HepG2 (cell line): ENCODE measurements at regions not wholly inside any gene's neighbourhood (a gene's known extent, or its start where the extent isn't known, plus 50 kb on each side); places are given as distances from the start of the nearest gene placed in this dataset.

Experiments used
- CEBPZ ChIP-seq: IDR thresholded peaks from 2 replicates; pipeline ENCODE4 v1.6.1; 2012; ENCODE audit warnings: low read length, improper control_type of control experiment
- CREB1 ChIP-seq, 2 experiments: fragments of 450-650 bp in 1 of 2; IDR thresholded peaks; 2 replicates each; pipeline ENCODE4 v1.6.1; 2016 to 2017; ENCODE audit warnings: control low read depth in 1 of 2, mild to moderate bottlenecking in 1 of 2, missing compliant biosample characterization in 1 of 2, missing genetic modification characterization in 1 of 2
- GATAD2A ChIP-seq: IDR thresholded peaks from 2 replicates; pipeline ENCODE4 v1.6.1; 2016
- HDAC2 ChIP-seq: sonication (generic); formaldehyde crosslinking; IDR thresholded peaks from 2 replicates; pipeline ENCODE4 v1.4.0; 2020; ENCODE audit warnings: missing genetic modification reagents
- PATZ1 ChIP-seq: sonication (generic); formaldehyde crosslinking; IDR thresholded peaks from 2 replicates; pipeline ENCODE4 v1.4.0; 2020; ENCODE audit warnings: missing genetic modification reagents
- PRDM4 ChIP-seq: sonication (generic); formaldehyde crosslinking; IDR thresholded peaks from 2 replicates; pipeline ENCODE4 v1.9.0; 2021; ENCODE audit warnings: missing genetic modification reagents, borderline replicate concordance
- RNF2 ChIP-seq: fragments of 450-650 bp; conservative IDR thresholded peaks from 2 replicates; pipeline ENCODE4 v1.6.1; 2016; ENCODE audit warnings: low read depth
- U2AF2 ChIP-seq: fragments of 200-400 bp; formaldehyde crosslinking; IDR thresholded peaks from 2 replicates; pipeline ENCODE4 v1.6.1; 2017; ENCODE audit warnings: low read depth, mild to moderate bottlenecking, low read length
- ZNF251 ChIP-seq: sonication (generic); formaldehyde crosslinking; IDR thresholded peaks from 2 replicates; pipeline ENCODE4 v1.9.0; 2021; ENCODE audit warnings: mild to moderate bottlenecking, missing genetic modification reagents
- ZNF383 ChIP-seq: sonication (generic); formaldehyde crosslinking; IDR thresholded peaks from 2 replicates; pipeline ENCODE4 v1.4.0; 2020; ENCODE audit warnings: missing genetic modification reagents, mild to moderate bottlenecking, borderline replicate concordance
- ZNF556 ChIP-seq: sonication (generic); formaldehyde crosslinking; IDR thresholded peaks from 2 replicates; pipeline ENCODE4 v1.4.0; 2020; ENCODE audit warnings: mild to moderate bottlenecking, missing genetic modification reagents, borderline replicate concordance
- ZNF557 ChIP-seq: sonication (generic); formaldehyde crosslinking; IDR thresholded peaks from 2 replicates; pipeline ENCODE4 v1.4.0; 2020; ENCODE audit warnings: missing genetic modification reagents
- ZNF652 ChIP-seq: IDR thresholded peaks from 2 replicates; pipeline ENCODE4 v1.6.1; 2016; ENCODE audit warnings: low read depth, borderline replicate concordance
- ZNF674 ChIP-seq: sonication (generic); formaldehyde crosslinking; IDR thresholded peaks from 2 replicates; pipeline ENCODE4 v1.5.0; 2020; ENCODE audit warnings: low read depth, mild to moderate bottlenecking, missing genetic modification reagents
- ZNF883 ChIP-seq: sonication (generic); formaldehyde crosslinking; IDR thresholded peaks from 2 replicates; pipeline ENCODE4 v1.5.1; 2020; ENCODE audit warnings: mild to moderate bottlenecking, missing genetic modification reagents; ENCODE audit errors: not compliant biosample characterization
- TF ChIP-seq, protein P1 (sequence below): IDR thresholded peaks from 2 replicates; pipeline ENCODE4 v1.4.0; 2020; ENCODE audit warnings: mild to moderate bottlenecking, missing genetic modification reagents

DNA sequence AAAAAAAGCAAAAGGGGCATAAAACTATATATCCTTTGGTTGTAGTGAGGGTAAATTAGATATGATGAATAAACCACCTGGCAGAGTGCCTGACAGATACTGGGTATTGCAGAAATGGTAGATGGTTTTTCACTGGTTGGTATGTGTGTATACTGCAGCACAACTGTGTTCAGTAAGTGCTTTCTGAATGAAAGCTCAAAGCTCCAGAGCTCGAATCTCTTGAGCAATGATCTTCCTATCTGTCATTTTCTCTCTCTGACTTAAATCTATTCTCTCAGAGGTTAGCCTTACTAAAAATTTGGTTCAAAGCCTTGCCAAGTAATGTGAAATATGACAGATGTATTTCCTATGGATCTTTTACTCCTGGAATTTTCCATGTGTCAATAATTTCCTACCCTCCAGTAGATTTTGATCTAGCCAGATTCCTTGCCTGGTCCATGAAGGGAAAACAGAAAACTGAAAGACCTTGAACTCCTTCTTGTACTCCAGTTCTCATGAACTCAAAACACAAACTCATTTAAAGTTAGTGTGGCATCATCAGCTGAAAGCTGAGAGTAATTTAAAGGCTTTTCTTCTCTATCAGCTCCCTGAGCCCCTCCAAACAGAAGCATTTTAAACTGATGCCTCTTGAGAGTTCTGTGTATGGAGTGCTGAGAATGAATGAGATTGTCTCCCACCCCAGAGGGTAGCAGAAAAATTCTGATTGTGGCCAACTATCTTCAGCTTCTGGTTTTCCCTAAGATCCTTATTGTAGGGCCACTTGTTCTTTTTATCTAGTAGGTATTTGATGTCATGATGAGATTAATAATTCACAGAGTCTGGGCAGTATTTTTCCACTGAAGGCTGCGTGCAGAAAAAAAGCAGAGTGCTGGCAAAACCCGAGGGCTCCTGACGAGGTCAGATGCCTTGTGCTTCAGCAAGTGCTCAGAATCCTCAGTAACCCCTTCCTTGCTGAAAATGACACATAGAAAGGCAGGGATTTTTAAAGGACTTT lies 363.4 kb upstream of the BOD1L1 start (continued):
- no peak for TF ChIP-seq CEBPZ
- TF ChIP-seq ZNF883, result no peak
- peak; percentile 53; the same call in 1 of the 2 replicates for TF ChIP-seq GATAD2A
- no peak for TF ChIP-seq ZNF251 (CRISPR knock-in tag)
- TF ChIP-seq, protein P1, sequence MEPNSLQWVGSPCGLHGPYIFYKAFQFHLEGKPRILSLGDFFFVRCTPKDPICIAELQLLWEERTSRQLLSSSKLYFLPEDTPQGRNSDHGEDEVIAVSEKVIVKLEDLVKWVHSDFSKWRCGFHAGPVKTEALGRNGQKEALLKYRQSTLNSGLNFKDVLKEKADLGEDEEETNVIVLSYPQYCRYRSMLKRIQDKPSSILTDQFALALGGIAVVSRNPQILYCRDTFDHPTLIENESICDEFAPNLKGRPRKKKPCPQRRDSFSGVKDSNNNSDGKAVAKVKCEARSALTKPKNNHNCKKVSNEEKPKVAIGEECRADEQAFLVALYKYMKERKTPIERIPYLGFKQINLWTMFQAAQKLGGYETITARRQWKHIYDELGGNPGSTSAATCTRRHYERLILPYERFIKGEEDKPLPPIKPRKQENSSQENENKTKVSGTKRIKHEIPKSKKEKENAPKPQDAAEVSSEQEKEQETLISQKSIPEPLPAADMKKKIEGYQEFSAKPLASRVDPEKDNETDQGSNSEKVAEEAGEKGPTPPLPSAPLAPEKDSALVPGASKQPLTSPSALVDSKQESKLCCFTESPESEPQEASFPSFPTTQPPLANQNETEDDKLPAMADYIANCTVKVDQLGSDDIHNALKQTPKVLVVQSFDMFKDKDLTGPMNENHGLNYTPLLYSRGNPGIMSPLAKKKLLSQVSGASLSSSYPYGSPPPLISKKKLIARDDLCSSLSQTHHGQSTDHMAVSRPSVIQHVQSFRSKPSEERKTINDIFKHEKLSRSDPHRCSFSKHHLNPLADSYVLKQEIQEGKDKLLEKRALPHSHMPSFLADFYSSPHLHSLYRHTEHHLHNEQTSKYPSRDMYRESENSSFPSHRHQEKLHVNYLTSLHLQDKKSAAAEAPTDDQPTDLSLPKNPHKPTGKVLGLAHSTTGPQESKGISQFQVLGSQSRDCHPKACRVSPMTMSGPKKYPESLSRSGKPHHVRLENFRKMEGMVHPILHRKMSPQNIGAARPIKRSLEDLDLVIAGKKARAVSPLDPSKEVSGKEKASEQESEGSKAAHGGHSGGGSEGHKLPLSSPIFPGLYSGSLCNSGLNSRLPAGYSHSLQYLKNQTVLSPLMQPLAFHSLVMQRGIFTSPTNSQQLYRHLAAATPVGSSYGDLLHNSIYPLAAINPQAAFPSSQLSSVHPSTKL (CRISPR knock-in tag), result 0 out of 2 replicates have a peak, but pooled peaks have one; percentile 12
- no peak for TF ChIP-seq PRDM4 (CRISPR knock-in tag)
- TF ChIP-seq ZNF674 (CRISPR knock-in tag), result no peak
- TF ChIP-seq ZNF383 (CRISPR knock-in tag), result no peak
- peak; percentile 98 for TF ChIP-seq ZNF652 (CRISPR knock-in tag)
- TF ChIP-seq PATZ1 (CRISPR knock-in tag), result no peak
- TF ChIP-seq ZNF557, result no peak
- peak; percentile 21; the same call in 1 of the 2 replicates for TF ChIP-seq HDAC2 (CRISPR knock-in tag)
- TF ChIP-seq RNF2, result no peak
- TF ChIP-seq U2AF2, result no peak
- TF ChIP-seq ZNF556 (CRISPR knock-in tag), result no peak
- TF ChIP-seq CREB1 (IDR thresholded peaks at IDR 0.05), result no peak
- TF ChIP-seq CREB1 (CRISPR knock-in tag; IDR thresholded peaks at IDR 0.05), result 0 out of 2 replicates have a peak, but pooled peaks have one; percentile 39
